ENCODE measurements at regions not wholly inside any gene's neighbourhood (a gene's known extent, or its start where the extent isn't known, plus 50 kb on each side); places are given as distances from the start of the nearest gene placed in this dataset.

DNA sequence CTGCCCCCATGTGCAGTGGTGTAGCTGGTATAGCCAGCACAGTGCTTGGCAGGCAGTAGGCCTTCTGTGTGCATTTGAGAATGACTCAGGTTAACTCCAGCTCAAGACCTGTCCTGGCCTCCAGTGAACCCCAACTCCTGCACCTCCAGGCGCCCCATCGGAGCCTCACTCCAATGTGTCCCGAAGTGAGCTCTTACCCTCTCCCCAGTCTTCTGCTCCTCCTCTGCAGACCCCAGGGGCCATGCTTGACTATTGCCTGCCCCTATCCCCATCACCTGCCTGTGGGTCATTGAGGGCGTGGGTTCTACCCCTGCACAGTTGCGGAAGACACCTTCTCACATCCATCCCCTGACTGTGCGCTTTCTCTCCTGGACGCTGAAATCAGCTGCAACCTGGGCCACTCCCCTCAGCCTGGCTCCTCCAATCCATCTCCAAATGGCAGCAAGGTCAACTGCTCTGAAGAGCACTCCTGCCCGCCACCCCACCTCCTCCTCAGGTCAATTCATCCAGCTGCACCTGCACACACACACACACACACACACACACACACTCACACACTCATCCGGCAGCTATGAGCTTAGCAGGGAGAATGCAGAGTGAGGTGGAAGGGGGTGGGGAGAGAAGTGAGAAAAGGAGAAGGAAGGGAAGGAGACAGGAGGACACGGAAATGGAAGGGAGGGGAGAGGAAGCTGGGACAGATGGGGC is 130.3 kb upstream of the GLI2 start:
- TF ChIP-seq, protein P1, sequence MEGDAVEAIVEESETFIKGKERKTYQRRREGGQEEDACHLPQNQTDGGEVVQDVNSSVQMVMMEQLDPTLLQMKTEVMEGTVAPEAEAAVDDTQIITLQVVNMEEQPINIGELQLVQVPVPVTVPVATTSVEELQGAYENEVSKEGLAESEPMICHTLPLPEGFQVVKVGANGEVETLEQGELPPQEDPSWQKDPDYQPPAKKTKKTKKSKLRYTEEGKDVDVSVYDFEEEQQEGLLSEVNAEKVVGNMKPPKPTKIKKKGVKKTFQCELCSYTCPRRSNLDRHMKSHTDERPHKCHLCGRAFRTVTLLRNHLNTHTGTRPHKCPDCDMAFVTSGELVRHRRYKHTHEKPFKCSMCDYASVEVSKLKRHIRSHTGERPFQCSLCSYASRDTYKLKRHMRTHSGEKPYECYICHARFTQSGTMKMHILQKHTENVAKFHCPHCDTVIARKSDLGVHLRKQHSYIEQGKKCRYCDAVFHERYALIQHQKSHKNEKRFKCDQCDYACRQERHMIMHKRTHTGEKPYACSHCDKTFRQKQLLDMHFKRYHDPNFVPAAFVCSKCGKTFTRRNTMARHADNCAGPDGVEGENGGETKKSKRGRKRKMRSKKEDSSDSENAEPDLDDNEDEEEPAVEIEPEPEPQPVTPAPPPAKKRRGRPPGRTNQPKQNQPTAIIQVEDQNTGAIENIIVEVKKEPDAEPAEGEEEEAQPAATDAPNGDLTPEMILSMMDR (IDR thresholded peaks at IDR 0.05; ENCODE audit: low read length), result no peak
- no peak for TF ChIP-seq EZH2 (IDR thresholded peaks at IDR 0.05; ENCODE audit: borderline replicate concordance, low read length)

All from OCI-LY1 (cell line).